ENCODE measurements at regions not wholly inside any gene's neighbourhood (a gene's known extent, or its start where the extent isn't known, plus 50 kb on each side); places are given as distances from the start of the nearest gene placed in this dataset.

DNA sequence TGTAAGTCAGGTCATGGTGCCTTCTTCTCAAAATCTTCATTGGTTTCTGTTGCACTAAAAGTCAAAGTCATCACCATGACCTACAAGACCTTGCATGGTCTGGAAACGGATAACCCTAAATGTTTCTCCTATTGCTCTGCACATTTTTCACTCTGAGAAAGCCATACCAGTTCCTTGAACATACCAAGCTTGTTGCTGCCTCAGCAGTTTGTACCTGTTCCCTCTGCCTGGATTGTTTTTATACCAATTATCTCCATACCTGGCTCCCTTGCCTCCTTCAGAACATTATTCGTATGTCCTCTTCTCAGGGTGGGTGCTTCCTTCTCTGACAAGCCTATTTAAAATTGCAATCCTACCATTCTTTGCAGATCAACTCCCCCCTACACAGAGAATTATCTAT is 498.4 kb downstream of the DSC3 start:
- H4K20me1 ChIP-seq (ENCODE audit: control insufficient read depth, extremely low read depth, insufficient read depth, low read length): no peaks in the 10 kb centered on the region
- H3K79me2 ChIP-seq (ENCODE audit: control insufficient read depth, insufficient read depth, low read length): no peaks in the 10 kb centered on the region
- H3K9me3 ChIP-seq (ENCODE audit: control insufficient read depth, low read depth, low read length): no peaks in the 10 kb centered on the region
- H3K4me2 ChIP-seq (ENCODE audit: control insufficient read depth, extremely low read depth, insufficient read depth, low read depth, low read length): no peak overlapping the region
- no peak overlapping the region for H2AFZ ChIP-seq (ENCODE audit: control insufficient read depth, low read length)
- H3K9ac ChIP-seq (ENCODE audit: control insufficient read depth, extremely low read depth, insufficient read depth, low read length): no peak overlapping the region
- H3K9me1 ChIP-seq (ENCODE audit: control insufficient read depth, extremely low read depth, insufficient read depth, low read length): no peaks in the 10 kb centered on the region
- DNase-seq (ENCODE audit: low read depth, low spot score) (no peak), FAIRE-seq (no peak)
- dilution Hi-C loops (cut with MboI; ENCODE audit: extremely low pct_ligation_motif_present, low sequenced_read_pairs): no loop called here
- H3K36me3 ChIP-seq (ENCODE audit: control insufficient read depth in 2 of 2, extremely low read depth in 1 of 2, insufficient read depth in 2 of 2, low read length in 2 of 2): no peaks in the 10 kb centered on the region
- H3K4me3 ChIP-seq (ENCODE audit: control insufficient read depth in 2 of 3, extremely low read depth in 1 of 3, insufficient read depth in 2 of 3, low read depth in 1 of 3, low read length in 3 of 3): no peak overlapping the region
- no peaks in the 10 kb centered on the region for H3K4me1 ChIP-seq (ENCODE audit: control insufficient read depth, extremely low read depth, insufficient read depth, low read length)
- no peak for TF ChIP-seq EZH2 (IDR thresholded peaks at IDR 0.05; ENCODE audit: low read length)
- TF ChIP-seq, protein P1, sequence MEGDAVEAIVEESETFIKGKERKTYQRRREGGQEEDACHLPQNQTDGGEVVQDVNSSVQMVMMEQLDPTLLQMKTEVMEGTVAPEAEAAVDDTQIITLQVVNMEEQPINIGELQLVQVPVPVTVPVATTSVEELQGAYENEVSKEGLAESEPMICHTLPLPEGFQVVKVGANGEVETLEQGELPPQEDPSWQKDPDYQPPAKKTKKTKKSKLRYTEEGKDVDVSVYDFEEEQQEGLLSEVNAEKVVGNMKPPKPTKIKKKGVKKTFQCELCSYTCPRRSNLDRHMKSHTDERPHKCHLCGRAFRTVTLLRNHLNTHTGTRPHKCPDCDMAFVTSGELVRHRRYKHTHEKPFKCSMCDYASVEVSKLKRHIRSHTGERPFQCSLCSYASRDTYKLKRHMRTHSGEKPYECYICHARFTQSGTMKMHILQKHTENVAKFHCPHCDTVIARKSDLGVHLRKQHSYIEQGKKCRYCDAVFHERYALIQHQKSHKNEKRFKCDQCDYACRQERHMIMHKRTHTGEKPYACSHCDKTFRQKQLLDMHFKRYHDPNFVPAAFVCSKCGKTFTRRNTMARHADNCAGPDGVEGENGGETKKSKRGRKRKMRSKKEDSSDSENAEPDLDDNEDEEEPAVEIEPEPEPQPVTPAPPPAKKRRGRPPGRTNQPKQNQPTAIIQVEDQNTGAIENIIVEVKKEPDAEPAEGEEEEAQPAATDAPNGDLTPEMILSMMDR (optimal IDR thresholded peaks at IDR 0.05 in 1 of 3, IDR thresholded peaks at IDR 0.05 in 1 of 3, conservative IDR thresholded peaks at IDR 0.05 in 1 of 3; ENCODE audit: extremely low read depth in 1 of 3, insufficient read depth in 2 of 3, low read length in 3 of 3): no peak
- no peaks in the 10 kb centered on the region for H3K27me3 ChIP-seq (ENCODE audit: control insufficient read depth, extremely low read depth, insufficient read depth, low read length)
- no peak overlapping the region for H3K27ac ChIP-seq (ENCODE audit: control insufficient read depth, insufficient read depth, low read length)

DNA sequence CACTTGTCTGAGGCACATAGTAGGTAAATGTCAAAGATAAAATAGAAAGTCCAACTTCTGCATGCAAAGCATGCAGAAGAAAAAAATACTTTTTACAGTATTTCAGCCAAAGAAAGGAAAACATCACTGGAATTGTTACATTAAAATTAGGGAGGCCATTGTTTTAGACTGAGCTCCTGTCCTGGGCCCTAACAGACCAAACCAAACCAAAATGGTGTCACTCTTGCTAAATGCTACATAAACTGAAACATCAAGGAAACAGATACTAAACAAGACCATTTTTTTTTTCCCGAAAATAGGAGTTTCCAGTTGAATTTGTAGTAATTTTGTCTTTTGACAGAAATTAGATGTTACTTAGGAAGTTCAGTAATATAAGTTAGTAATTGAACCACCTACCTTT is 508.8 kb downstream of the DSC3 start:
- dilution Hi-C loops (cut with MboI; ENCODE audit: extremely low pct_ligation_motif_present, low sequenced_read_pairs): no loop called here
- Histone ChIP-seq H2AFZ (ENCODE audit: control insufficient read depth, low read length) (no peak overlapping the region), H3K36me3 (ENCODE audit: control insufficient read depth in 2 of 2, extremely low read depth in 1 of 2, insufficient read depth in 2 of 2, low read length in 2 of 2) (no peaks in the 10 kb centered on the region), H3K9ac (ENCODE audit: control insufficient read depth, extremely low read depth, insufficient read depth, low read length) (no peak overlapping the region), H3K4me3 (ENCODE audit: control insufficient read depth in 2 of 3, extremely low read depth in 1 of 3, insufficient read depth in 2 of 3, low read depth in 1 of 3, low read length in 3 of 3) (no peak overlapping the region), H3K9me1 (ENCODE audit: control insufficient read depth, extremely low read depth, insufficient read depth, low read length) (no peaks in the 10 kb centered on the region), H3K79me2 (ENCODE audit: control insufficient read depth, insufficient read depth, low read length) (no peaks in the 10 kb centered on the region), H3K4me1 (ENCODE audit: control insufficient read depth, extremely low read depth, insufficient read depth, low read length) (no peaks in the 10 kb centered on the region), H3K4me2 (ENCODE audit: control insufficient read depth, extremely low read depth, insufficient read depth, low read depth, low read length) (no peak overlapping the region), H3K27me3 (ENCODE audit: control insufficient read depth, extremely low read depth, insufficient read depth, low read length) (no peaks in the 10 kb centered on the region), H4K20me1 (ENCODE audit: control insufficient read depth, extremely low read depth, insufficient read depth, low read length) (no peaks in the 10 kb centered on the region), H3K9me3 (ENCODE audit: control insufficient read depth, low read depth, low read length) (no peaks in the 10 kb centered on the region), H3K27ac (ENCODE audit: control insufficient read depth, insufficient read depth, low read length) (no peak overlapping the region)
- no peak for TF ChIP-seq EZH2 (IDR thresholded peaks at IDR 0.05; ENCODE audit: low read length)
- TF ChIP-seq, protein P1 (optimal IDR thresholded peaks at IDR 0.05 in 1 of 3, IDR thresholded peaks at IDR 0.05 in 1 of 3, conservative IDR thresholded peaks at IDR 0.05 in 1 of 3; ENCODE audit: extremely low read depth in 1 of 3, insufficient read depth in 2 of 3, low read length in 3 of 3): no peak
- DNase-seq (ENCODE audit: low read depth, low spot score): no peak
- FAIRE-seq: no peak

All from keratinocyte (primary cell).